ENCODE measurements at regions not wholly inside any gene's neighbourhood (a gene's known extent, or its start where the extent isn't known, plus 50 kb on each side); places are given as distances from the start of the nearest gene placed in this dataset.

- Histone ChIP-seq H3K4me3 (no peak overlapping the region), H3K36me3 (no peaks in the 10 kb centered on the region), H3K4me1 (no peaks in the 10 kb centered on the region), H3K27me3 (no peaks in the 10 kb centered on the region), H3K9me3 (no peaks in the 10 kb centered on the region), H3K27ac (no peak overlapping the region)
- TF ChIP-seq CTCF (IDR thresholded peaks at IDR 0.05) (no peak), EP300 (IDR thresholded peaks at IDR 0.05) (no peak), POLR2A (IDR thresholded peaks at IDR 0.05) (no peak), POLR2AphosphoS5 (IDR thresholded peaks at IDR 0.05) (no peak)
- WGBS, 2 donors (ENCODE audit: low coverage in 1 of 2): 77 to 79% methylated on average over 2 to 5 of the region's 5 CpGs
- ATAC-seq: no peak
Observed at GRCh38 chr6:139834232-139834631, 459.8 kb upstream of the CITED2 start.

- no peaks in the 10 kb centered on the region for H3K27me3 ChIP-seq
- WGBS, 2 donors (ENCODE audit: low coverage in 1 of 2): 92 to 93% methylated on average over 4 of the region's 4 CpGs
- no peaks in the 10 kb centered on the region for H3K4me1 ChIP-seq
- no peak overlapping the region for H3K27ac ChIP-seq
- no peak overlapping the region for H3K4me3 ChIP-seq
- no peak for ATAC-seq
- H3K9me3 ChIP-seq: no peaks in the 10 kb centered on the region
- TF ChIP-seq POLR2A (IDR thresholded peaks at IDR 0.05): no peak
- TF ChIP-seq EP300 (IDR thresholded peaks at IDR 0.05): no peak
- no peak for TF ChIP-seq POLR2AphosphoS5 (IDR thresholded peaks at IDR 0.05)
- no peak for TF ChIP-seq CTCF (IDR thresholded peaks at IDR 0.05)
- no peaks in the 10 kb centered on the region for H3K36me3 ChIP-seq
Observed at GRCh38 chr6:139833592-139833991, 459.1 kb upstream of the CITED2 start.

DNA sequence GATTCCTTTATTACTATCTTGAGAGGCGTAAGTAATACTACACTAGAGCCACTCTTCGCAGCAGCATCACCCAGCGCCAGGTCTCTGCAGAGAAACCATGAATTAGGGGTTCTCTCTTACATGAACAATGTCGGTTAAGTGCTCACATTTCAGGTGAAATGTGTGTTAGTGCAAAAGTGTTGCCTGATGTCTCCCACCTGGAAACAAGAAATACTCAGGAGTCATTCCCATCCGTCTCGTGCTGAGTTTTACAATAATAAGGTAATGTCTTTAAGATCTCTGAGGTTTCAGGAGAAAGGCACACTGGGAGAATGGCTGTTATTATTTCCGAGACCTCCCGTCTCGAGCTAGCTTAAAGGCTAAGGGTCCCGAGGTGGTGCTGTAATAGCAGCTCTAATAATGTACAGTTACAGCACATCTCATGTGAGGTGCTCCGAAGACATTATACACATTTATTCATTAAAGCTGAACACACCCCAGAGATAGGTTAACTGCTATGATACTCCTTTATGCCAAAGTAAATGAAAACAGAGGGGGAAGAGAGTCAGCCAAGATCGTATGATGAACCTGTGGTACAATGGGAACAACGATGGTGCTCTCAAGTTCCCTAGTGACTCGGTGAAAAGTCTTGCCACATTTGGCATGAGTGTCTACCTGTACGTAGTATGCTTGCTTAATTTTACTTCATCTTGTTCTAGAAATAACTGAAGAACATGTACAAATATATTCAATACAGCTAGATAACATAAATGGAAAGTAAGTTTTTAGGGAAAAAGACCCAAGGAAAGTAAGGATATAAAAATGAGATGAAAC, 458.3 kb upstream of the CITED2 start:
- TF ChIP-seq EP300 (IDR thresholded peaks at IDR 0.05) (no peak), POLR2AphosphoS5 (IDR thresholded peaks at IDR 0.05) (no peak), CTCF (IDR thresholded peaks at IDR 0.05) (no peak), POLR2A (IDR thresholded peaks at IDR 0.05) (no peak)
- Histone ChIP-seq H3K36me3 (no peaks in the 10 kb centered on the region), H3K27me3 (no peaks in the 10 kb centered on the region), H3K27ac (no peak overlapping the region), H3K4me3 (no peak overlapping the region), H3K4me1 (no peaks in the 10 kb centered on the region), H3K9me3 (no peaks in the 10 kb centered on the region)
- no peak for ATAC-seq
- WGBS, 2 donors (ENCODE audit: low coverage in 1 of 2): 85 to 88% methylated on average over 5 to 12 of the region's 15 CpGs

GRCh38 chr6:139829576-139829975, 455.1 kb upstream of the CITED2 start:
- no peak for ATAC-seq
- H3K27me3 ChIP-seq: no peaks in the 10 kb centered on the region
- no peak overlapping the region for H3K4me3 ChIP-seq
- no peaks in the 10 kb centered on the region for H3K9me3 ChIP-seq
- WGBS, 2 donors (ENCODE audit: low coverage in 1 of 2): 42 to 61% methylated on average over 2 to 3 of the region's 4 CpGs
- no peak overlapping the region for H3K27ac ChIP-seq
- no peaks in the 10 kb centered on the region for H3K36me3 ChIP-seq
- H3K4me1 ChIP-seq: no peaks in the 10 kb centered on the region
- no peak for TF ChIP-seq CTCF (IDR thresholded peaks at IDR 0.05)
- no peak for TF ChIP-seq EP300 (IDR thresholded peaks at IDR 0.05)
- TF ChIP-seq POLR2A (IDR thresholded peaks at IDR 0.05): no peak
- TF ChIP-seq POLR2AphosphoS5 (IDR thresholded peaks at IDR 0.05): no peak
